ENCODE measurements at regions not wholly inside any gene's neighbourhood (a gene's known extent, or its start where the extent isn't known, plus 50 kb on each side); places are given as distances from the start of the nearest gene placed in this dataset.
A peak's percentile ranks its signal among the peaks of the same experiment; 100 is the strongest.

DNA sequence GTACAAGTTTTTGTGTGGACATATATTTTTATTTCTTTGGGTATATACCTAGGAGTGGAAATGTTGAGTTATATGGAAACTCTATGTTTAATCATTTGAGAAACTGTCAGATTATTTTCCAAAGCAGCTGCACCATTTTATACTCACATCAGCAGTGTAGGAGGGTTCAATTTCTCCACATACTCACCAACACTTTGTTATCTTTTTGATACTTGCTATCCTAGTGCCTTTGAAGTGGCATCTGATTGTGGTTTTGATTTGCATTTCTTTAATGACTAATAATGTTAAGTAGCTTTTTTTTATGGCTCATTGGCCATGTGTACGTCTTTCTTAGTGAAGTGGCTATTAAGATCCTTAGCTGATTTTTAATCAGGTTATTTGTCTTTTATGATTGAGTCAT lies 64.7 kb upstream of the SLC8A1 start:
- H3K9me3 ChIP-seq = no peaks in the 10 kb centered on the region
- no peak for TF ChIP-seq BCL3 (IDR thresholded peaks at IDR 0.05)
- no peak for TF ChIP-seq GATA3 (IDR thresholded peaks at IDR 0.05; ENCODE audit: borderline replicate concordance)
- 4% methylated on average over 1 of the region's 1 CpG for WGBS (ENCODE audit: missing lambda C conversion rate)
- no peak overlapping the region for H3K4me3 ChIP-seq
- DNase-seq (ENCODE audit: low read depth in 1 of 2, low spot score in 1 of 2) = no peak
- no peak overlapping the region for H3K4me2 ChIP-seq
- peak; percentile 13 for FAIRE-seq
- H3K27ac ChIP-seq = no peak overlapping the region
- POLR2A ChIA-PET = no interaction called here
- H3K4me1 ChIP-seq = no peaks in the 10 kb centered on the region
- CTCF ChIA-PET = interaction anchor here (1.4 kb wide), 1 partner anchor 272 kb away, joined by 3 read pairs; no protein-coding TSS in a partner anchor
- no peak for ATAC-seq

DNA sequence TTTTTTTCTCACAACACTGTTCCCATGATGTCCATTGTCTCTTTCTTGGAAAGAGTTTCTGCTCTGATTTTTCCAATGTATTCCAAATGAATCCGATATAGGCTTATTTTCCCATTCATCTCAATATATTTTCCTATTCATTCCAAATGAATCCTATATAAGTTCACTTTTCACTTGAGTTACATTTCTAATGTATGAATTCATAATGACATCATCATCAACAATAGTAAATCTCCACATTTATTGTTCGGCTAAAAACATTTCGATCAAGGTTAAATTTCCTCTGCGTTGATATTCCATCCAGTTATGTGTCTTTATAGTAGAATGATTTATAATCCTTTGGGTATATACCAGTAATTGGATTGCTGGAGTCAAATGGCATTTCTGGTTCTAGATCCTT lies 76.7 kb upstream of the SLC8A1 start:
- TF ChIP-seq FOXS1 (CRISPR knock-in tag; IDR thresholded peaks at IDR 0.05) = no peak
- TF ChIP-seq CHD4 (IDR thresholded peaks at IDR 0.05; ENCODE audit: borderline replicate concordance) = no peak
- no peak for TF ChIP-seq MAFK (IDR thresholded peaks at IDR 0.05; ENCODE audit: partially characterized antibody)
- no peak for TF ChIP-seq ZSCAN20 (CRISPR knock-in tag; IDR thresholded peaks at IDR 0.05)
- no peak for TF ChIP-seq HOXA7 (CRISPR knock-in tag; IDR thresholded peaks at IDR 0.05)
- TF ChIP-seq EHF (CRISPR knock-in tag; IDR thresholded peaks at IDR 0.05) = no peak
- TF ChIP-seq POLR2AphosphoS2 (conservative IDR thresholded peaks at IDR 0.05; ENCODE audit: low read length) = no peak
- TF ChIP-seq EP300 (IDR thresholded peaks at IDR 0.05) = no peak
- TF ChIP-seq FOSB (CRISPR knock-in tag; IDR thresholded peaks at IDR 0.05) = no peak
- TF ChIP-seq PHF8 (IDR thresholded peaks at IDR 0.05; ENCODE audit: borderline replicate concordance, low read depth) = no peak
- no peak for TF ChIP-seq ZFP36 (IDR thresholded peaks at IDR 0.05; ENCODE audit: borderline replicate concordance, partially characterized antibody)
- DNase-seq (ENCODE audit: low read depth in 1 of 2, low spot score in 1 of 2) (no peak), ATAC-seq (no peak), FAIRE-seq (no peak)
- ChIA-PET CTCF (no interaction called here), POLR2A (no interaction called here)
- Histone ChIP-seq H3K4me1 (no peaks in the 10 kb centered on the region), H3K4me3 (no peak overlapping the region), H3K4me2 (no peak overlapping the region), H3K9me3 (no peaks in the 10 kb centered on the region), H3K27ac (no peak overlapping the region)
- 39% methylated on average over 4 of the region's 4 CpGs for WGBS (ENCODE audit: missing lambda C conversion rate)

DNA sequence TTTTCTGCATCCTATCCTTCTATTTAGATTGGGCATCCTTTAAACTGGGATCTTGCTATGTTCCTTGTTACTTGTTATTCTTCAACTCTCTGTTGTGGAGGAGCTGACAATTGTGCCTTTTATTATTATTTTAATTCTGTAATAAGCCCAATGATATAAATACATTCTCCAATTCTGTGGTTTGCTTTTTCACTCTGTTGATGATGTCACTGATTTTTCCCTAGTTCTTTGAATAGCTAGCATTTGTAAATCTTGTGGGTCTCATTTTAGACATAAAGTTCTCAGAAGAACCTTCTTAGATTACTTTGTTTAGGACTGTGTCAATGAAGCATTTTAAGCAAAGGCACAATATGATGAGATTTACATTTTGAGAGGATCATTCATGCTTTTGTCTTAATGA lies 79.5 kb upstream of the SLC8A1 start:
- no peak for DNase-seq (ENCODE audit: low read depth in 1 of 2, low spot score in 1 of 2)
- no peak for ATAC-seq
- CTCF ChIA-PET = no interaction called here
- H3K27ac ChIP-seq = no peak overlapping the region
- H3K4me1 ChIP-seq = no peaks in the 10 kb centered on the region
- POLR2A ChIA-PET = no interaction called here
- TF ChIP-seq CHD4 (IDR thresholded peaks at IDR 0.05; ENCODE audit: borderline replicate concordance) (no peak), CBX2 (IDR thresholded peaks at IDR 0.05; ENCODE audit: borderline replicate concordance, low read depth) (no peak), HOXB13 (CRISPR knock-in tag; IDR thresholded peaks at IDR 0.05; ENCODE audit: low read depth) (no peak), ZFP36 (IDR thresholded peaks at IDR 0.05; ENCODE audit: borderline replicate concordance, partially characterized antibody) (no peak), MYC (IDR thresholded peaks at IDR 0.05; ENCODE audit: borderline replicate concordance, low read length) (no peak), EHMT2 (IDR thresholded peaks at IDR 0.05; ENCODE audit: low read depth) (no peak), MAZ (IDR thresholded peaks at IDR 0.05; ENCODE audit: borderline replicate concordance, low read depth, low read length) (no peak), ZNF302 (CRISPR knock-in tag; IDR thresholded peaks at IDR 0.05) (no peak), ESRRA (IDR thresholded peaks at IDR 0.05; ENCODE audit: borderline replicate concordance, low read length) (no peak), ZC3H11A (IDR thresholded peaks at IDR 0.05) (no peak), MAX (IDR thresholded peaks at IDR 0.05) (no peak), GATA3 (IDR thresholded peaks at IDR 0.05; ENCODE audit: borderline replicate concordance) (no peak), HOXB5 (CRISPR knock-in tag; IDR thresholded peaks at IDR 0.05) (no peak), BHLHE40 (IDR thresholded peaks at IDR 0.05; ENCODE audit: low read depth, low read length) (no peak), SMC3 (IDR thresholded peaks at IDR 0.05) (no peak), HOXA7 (CRISPR knock-in tag; IDR thresholded peaks at IDR 0.05) (no peak), RCOR1 (IDR thresholded peaks at IDR 0.05; ENCODE audit: low read depth, low read length) (no peak), TFCP2L1 (CRISPR knock-in tag; IDR thresholded peaks at IDR 0.05) (no peak), KDM5A (IDR thresholded peaks at IDR 0.05) (no peak)
- TF ChIP-seq, protein P1, sequence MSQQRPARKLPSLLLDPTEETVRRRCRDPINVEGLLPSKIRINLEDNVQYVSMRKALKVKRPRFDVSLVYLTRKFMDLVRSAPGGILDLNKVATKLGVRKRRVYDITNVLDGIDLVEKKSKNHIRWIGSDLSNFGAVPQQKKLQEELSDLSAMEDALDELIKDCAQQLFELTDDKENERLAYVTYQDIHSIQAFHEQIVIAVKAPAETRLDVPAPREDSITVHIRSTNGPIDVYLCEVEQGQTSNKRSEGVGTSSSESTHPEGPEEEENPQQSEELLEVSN (IDR thresholded peaks at IDR 0.05; ENCODE audit: borderline replicate concordance, low read depth) = no peak
- H3K4me2 ChIP-seq = no peak overlapping the region
- H3K9me3 ChIP-seq = no peaks in the 10 kb centered on the region
- no peak for FAIRE-seq
- no peak overlapping the region for H3K4me3 ChIP-seq

Measured in A549 (cell line).